Choroid plexus epithelial cell (primary cell): ENCODE measurements at regions not wholly inside any gene's neighbourhood (a gene's known extent, or its start where the extent isn't known, plus 50 kb on each side); places are given as distances from the start of the nearest gene placed in this dataset.

Experiments used
- DNase-seq: peaks from one replicate; pipeline ENCODE4 v3.0.0-alpha.2; 2010; ENCODE audit warnings: low read depth
- H3K4me3 ChIP-seq: 2 replicates; pipeline ENCODE4 v1.5.1; 2011; ENCODE audit warnings: low read depth, mild to moderate bottlenecking, control low read depth, low read length, moderate library complexity
- TF ChIP-seq, protein P1 (sequence below): conservative IDR thresholded peaks from 2 replicates; pipeline ENCODE4 v1.5.1; 2011; ENCODE audit warnings: low read depth, mild to moderate bottlenecking, control low read depth, inconsistent platforms, low read length, moderate library complexity

- H3K4me3 ChIP-seq, result no peak overlapping the region
- DNase-seq, result no peak
- TF ChIP-seq, protein P1, sequence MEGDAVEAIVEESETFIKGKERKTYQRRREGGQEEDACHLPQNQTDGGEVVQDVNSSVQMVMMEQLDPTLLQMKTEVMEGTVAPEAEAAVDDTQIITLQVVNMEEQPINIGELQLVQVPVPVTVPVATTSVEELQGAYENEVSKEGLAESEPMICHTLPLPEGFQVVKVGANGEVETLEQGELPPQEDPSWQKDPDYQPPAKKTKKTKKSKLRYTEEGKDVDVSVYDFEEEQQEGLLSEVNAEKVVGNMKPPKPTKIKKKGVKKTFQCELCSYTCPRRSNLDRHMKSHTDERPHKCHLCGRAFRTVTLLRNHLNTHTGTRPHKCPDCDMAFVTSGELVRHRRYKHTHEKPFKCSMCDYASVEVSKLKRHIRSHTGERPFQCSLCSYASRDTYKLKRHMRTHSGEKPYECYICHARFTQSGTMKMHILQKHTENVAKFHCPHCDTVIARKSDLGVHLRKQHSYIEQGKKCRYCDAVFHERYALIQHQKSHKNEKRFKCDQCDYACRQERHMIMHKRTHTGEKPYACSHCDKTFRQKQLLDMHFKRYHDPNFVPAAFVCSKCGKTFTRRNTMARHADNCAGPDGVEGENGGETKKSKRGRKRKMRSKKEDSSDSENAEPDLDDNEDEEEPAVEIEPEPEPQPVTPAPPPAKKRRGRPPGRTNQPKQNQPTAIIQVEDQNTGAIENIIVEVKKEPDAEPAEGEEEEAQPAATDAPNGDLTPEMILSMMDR, result no peak
Observed at GRCh38 chr12:125312471-125312870, 247.2 kb downstream of the AACS start.

DNA sequence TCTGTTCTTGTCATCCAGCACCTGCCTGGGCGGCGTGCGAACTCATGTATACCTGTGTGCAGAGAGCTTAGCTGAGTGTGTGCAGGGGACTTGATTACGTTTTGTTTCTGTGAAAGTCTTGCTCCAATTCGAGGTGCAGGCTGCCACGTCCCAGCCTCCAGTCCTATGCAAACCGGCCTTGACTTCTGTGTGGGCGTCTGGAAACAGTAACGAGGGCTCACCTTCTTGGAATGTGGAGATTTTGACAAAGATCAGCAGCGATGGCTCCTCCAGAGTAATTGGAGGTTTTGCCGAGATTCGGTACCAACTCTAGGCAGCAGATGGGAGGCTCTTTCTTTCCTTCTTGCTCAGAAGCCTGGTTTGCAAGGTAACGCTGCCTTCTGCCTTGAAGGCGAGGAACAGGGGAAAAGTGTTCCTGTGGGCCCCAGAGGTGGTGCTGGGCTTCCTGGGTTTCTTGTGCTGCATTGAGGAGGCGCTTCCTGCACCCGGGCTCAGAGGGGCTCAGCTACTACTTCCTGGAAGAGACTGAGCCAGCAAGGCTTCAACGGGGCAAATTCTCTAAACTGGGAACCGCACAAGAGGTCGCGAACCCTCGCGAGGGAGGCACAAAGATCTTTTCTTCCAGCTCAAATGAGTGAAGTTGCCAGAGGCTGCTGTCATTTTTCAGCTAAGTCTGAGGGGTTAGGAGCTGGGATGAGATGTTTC lies 249.0 kb downstream of the AACS start:
- TF ChIP-seq, protein P1, result no peak
- H3K4me3 ChIP-seq, result no peak overlapping the region
- no peak for DNase-seq

- H3K4me3 ChIP-seq, result no peak overlapping the region
- no peak for DNase-seq
- TF ChIP-seq, protein P1, result no peak
Observed at GRCh38 chr12:125315771-125316170, 250.5 kb downstream of the AACS start.

GRCh38 chr12:125320177-125320576 lies 254.9 kb downstream of the AACS start:
- DNase-seq, result no peak
- H3K4me3 ChIP-seq, result no peak overlapping the region
- TF ChIP-seq, protein P1, result no peak

DNA sequence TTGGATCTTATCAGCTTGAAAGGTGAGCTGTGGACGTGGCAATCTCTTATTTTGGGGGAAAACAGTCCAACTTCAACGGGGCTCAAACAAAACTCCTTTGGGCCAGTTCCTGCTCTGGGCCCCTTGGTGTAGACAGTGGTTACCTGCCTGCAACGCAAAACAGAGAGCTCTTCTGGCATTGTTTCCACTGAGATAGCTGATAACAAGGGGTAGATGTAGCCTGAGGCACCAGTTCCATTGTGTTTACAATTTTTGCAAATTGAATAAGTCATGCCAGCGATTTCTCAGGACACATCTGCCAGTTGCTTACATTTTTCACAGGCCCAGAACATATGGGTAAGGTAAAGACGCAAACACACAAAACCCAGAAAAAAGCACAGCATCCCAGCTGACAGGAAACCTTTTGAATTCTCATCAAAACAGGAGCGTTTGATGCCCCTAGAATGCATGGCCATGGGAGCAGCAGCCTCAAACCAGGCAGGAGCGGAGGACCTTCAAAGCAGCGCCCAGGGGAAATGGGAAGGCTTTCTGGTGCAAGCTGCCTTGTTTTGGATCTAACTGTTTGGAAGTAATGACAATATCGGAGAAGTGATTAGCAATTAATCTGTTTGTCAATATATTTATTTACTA lies 259.7 kb downstream of the AACS start:
- H3K4me3 ChIP-seq, result no peak overlapping the region
- TF ChIP-seq, protein P1, result no peak
- no peak for DNase-seq

GRCh38 chr12:125329239-125330102 lies 264.2 kb downstream of the AACS start:
- no peak for DNase-seq
- H3K4me3 ChIP-seq, result no peak overlapping the region
- TF ChIP-seq, protein P1, result no peak
